IMR-90 (cell line): ENCODE measurements at regions not wholly inside any gene's neighbourhood (a gene's known extent, or its start where the extent isn't known, plus 50 kb on each side); places are given as distances from the start of the nearest gene placed in this dataset.

ENCODE experiments used
- ATAC-seq: fragments of 200-7000 bp; cut with Tn5 transposase; 2 replicates; pipeline ENCODE4 v1.9.1; 2020; ENCODE audit warnings: low read depth, mild to moderate bottlenecking, moderate library complexity
- BruUV-seq: library from RNA; stranded (reverse); fragments of 400-500 nt; replicated peaks from 2 replicates; lab custom pipeline; 2021; lab: Mats Ljungman, UMichigan
- CTCF ChIA-PET: fragments of 300-600 bp; formaldehyde crosslinking; extraction: SDS; loops from one replicate; lab custom pipeline; 2021; ENCODE audit warnings: antibody characterized with exemption; lab: Yijun Ruan, JAX
- POLR2A ChIA-PET: fragments of 300-600 bp; sonication (Branson Sonifier 250); formaldehyde crosslinking; loops from one replicate; lab custom pipeline; 2022; ENCODE audit warnings: antibody characterized with exemption; ENCODE audit not compliant: unreplicated experiment; lab: Charles Lee
- DNase-seq: peaks from one replicate; pipeline ENCODE4 v3.0.0; 2013
- H2AFZ ChIP-seq: replicated peaks from 2 replicates; pipeline ENCODE3; 2013; ENCODE audit warnings: low read length, mild to moderate bottlenecking; ENCODE audit not compliant: poor library complexity
- H2AK5ac ChIP-seq: 2 replicates; pipeline ENCODE4 v1.6.1; 2013; ENCODE audit warnings: low read depth, low read length, inconsistent platforms
- H2AK9ac ChIP-seq: replicated peaks from 2 replicates; pipeline ENCODE3; 2013; ENCODE audit warnings: mild to moderate bottlenecking, low read depth, low read length, moderate library complexity; ENCODE audit not compliant: poor library complexity
- H2BK120ac ChIP-seq: 2 replicates; pipeline ENCODE4 v1.6.1; 2013; ENCODE audit warnings: low read depth, low read length, inconsistent platforms
- H2BK15ac ChIP-seq: 3 replicates; pipeline ENCODE4 v1.6.1; 2013; ENCODE audit warnings: low read depth, low read length, inconsistent platforms
- H2BK20ac ChIP-seq: 2 replicates; pipeline ENCODE4 v1.6.1; 2013; ENCODE audit warnings: low read depth, mild to moderate bottlenecking, inconsistent platforms, low read length, moderate library complexity
- H2BK5ac ChIP-seq: 2 replicates; pipeline ENCODE4 v1.6.1; 2013; ENCODE audit warnings: mild to moderate bottlenecking, low read depth, low read length, inconsistent platforms; ENCODE audit not compliant: poor library complexity, severe bottlenecking
- H3K14ac ChIP-seq: replicated peaks from 2 replicates; pipeline ENCODE4 v1.6.1; 2013; ENCODE audit warnings: low read depth, low read length, inconsistent platforms
- H3K18ac ChIP-seq: 2 replicates; pipeline ENCODE4 v1.6.1; 2013; ENCODE audit warnings: low read depth, low read length, control low read depth
- H3K23ac ChIP-seq: 2 replicates; pipeline ENCODE4 v1.6.1; 2013; ENCODE audit warnings: low read depth, low read length, inconsistent platforms
- H3K27ac ChIP-seq: 2 replicates; pipeline ENCODE4 v1.5.1; 2013; ENCODE audit warnings: mild to moderate bottlenecking, control low read depth, low read length; ENCODE audit not compliant: insufficient read depth
- H3K27me3 ChIP-seq: 2 replicates; pipeline ENCODE4 v1.6.1; 2013; ENCODE audit warnings: low read length; ENCODE audit not compliant: control insufficient read depth, insufficient read depth
- H3K36me3 ChIP-seq: 2 replicates; pipeline ENCODE4 v1.6.1; 2013; ENCODE audit warnings: low read length, mixed read lengths; ENCODE audit not compliant: control insufficient read depth, insufficient read depth
- H3K4ac ChIP-seq: 2 replicates; pipeline ENCODE4 v1.6.1; 2013; ENCODE audit warnings: low read depth, low read length, inconsistent platforms
- H3K4me1 ChIP-seq: 2 replicates; pipeline ENCODE4 v1.6.1; 2013; ENCODE audit warnings: low read length, mixed read lengths; ENCODE audit not compliant: control insufficient read depth, insufficient read depth
- H3K4me2 ChIP-seq: 2 replicates; pipeline ENCODE4 v1.6.1; 2013; ENCODE audit warnings: low read depth, mild to moderate bottlenecking, control low read depth, low read length, moderate library complexity
- H3K4me3 ChIP-seq: 2 replicates; pipeline ENCODE4 v1.5.1; 2013; ENCODE audit warnings: low read depth, mild to moderate bottlenecking, control low read depth, low read length, moderate library complexity; ENCODE audit not compliant: insufficient read depth
- H3K56ac ChIP-seq: 2 replicates; pipeline ENCODE4 v1.6.1; 2013; ENCODE audit warnings: low read length, inconsistent platforms; ENCODE audit not compliant: insufficient read depth; ENCODE audit errors: extremely low read depth
- H3K79me1 ChIP-seq, 2 experiments: 2 replicates each; pipeline ENCODE4 v1.6.1; 2013; ENCODE audit warnings: low read length in 2 of 2, inconsistent platforms in 1 of 2, low read depth in 1 of 2
- H3K9ac ChIP-seq: 2 replicates; pipeline ENCODE4 v1.6.1; 2013; ENCODE audit warnings: low read depth, low read length, control low read depth
- H3K9me1 ChIP-seq: 2 replicates; pipeline ENCODE4 v1.6.1; 2013; ENCODE audit warnings: low read length, inconsistent platforms; ENCODE audit not compliant: insufficient read depth
- H3K9me3 ChIP-seq: 2 replicates; pipeline ENCODE4 v1.6.1; 2013; ENCODE audit warnings: low read length; ENCODE audit not compliant: control insufficient read depth, insufficient read depth
- H4K20me1 ChIP-seq: 2 replicates; pipeline ENCODE4 v1.6.1; 2013; ENCODE audit warnings: low read length, inconsistent platforms; ENCODE audit not compliant: insufficient read depth
- H4K5ac ChIP-seq: 2 replicates; pipeline ENCODE4 v1.6.1; 2013; ENCODE audit warnings: mild to moderate bottlenecking, low read depth, low read length, control low read depth
- H4K8ac ChIP-seq, 2 experiments: 2 replicates each; pipeline ENCODE4 v1.6.1; 2013; ENCODE audit warnings: low read depth in 2 of 2, low read length in 2 of 2, control low read depth in 1 of 2, inconsistent platforms in 1 of 2
- H4K91ac ChIP-seq: 2 replicates; pipeline ENCODE4 v1.6.1; 2013; ENCODE audit warnings: low read depth, low read length, inconsistent platforms; ENCODE audit not compliant: insufficient read depth
- BHLHE40 ChIP-seq: fragments of 150-350 bp; IDR thresholded peaks from 2 replicates; pipeline ENCODE4 v1.6.1; 2016; ENCODE audit warnings: mild to moderate bottlenecking, low read depth, low read length
- CEBPB ChIP-seq: IDR thresholded peaks from 2 replicates; pipeline ENCODE4 v1.6.1; 2012; ENCODE audit warnings: low read depth, low read length, improper control_type of control experiment
- CHD1 ChIP-seq: IDR thresholded peaks from 2 replicates; pipeline ENCODE4 v1.6.1; 2012; ENCODE audit warnings: low read depth, low read length, improper control_type of control experiment
- FOS ChIP-seq: fragments of 150-350 bp; IDR thresholded peaks from 2 replicates; pipeline ENCODE4 v1.6.1; 2016; ENCODE audit warnings: low read depth, low read length
- MAFK ChIP-seq: IDR thresholded peaks from 2 replicates; pipeline ENCODE4 v1.6.1; 2012; ENCODE audit warnings: low read depth, low read length, improper control_type of control experiment
- MAZ ChIP-seq: IDR thresholded peaks from 2 replicates; pipeline ENCODE4 v1.6.1; 2012; ENCODE audit warnings: low read depth, mild to moderate bottlenecking, low read length, improper control_type of control experiment, moderate library complexity, borderline replicate concordance
- MXI1 ChIP-seq: IDR thresholded peaks from 2 replicates; pipeline ENCODE4 v1.6.1; 2012; ENCODE audit warnings: low read depth, mild to moderate bottlenecking, low read length, moderate library complexity, borderline replicate concordance
- NFE2L2 ChIP-seq: fragments of 150-350 bp; IDR thresholded peaks from 2 replicates; pipeline ENCODE4 v1.6.1; 2016; ENCODE audit warnings: low read depth, mild to moderate bottlenecking, low read length
- POLR2A ChIP-seq: IDR thresholded peaks from 2 replicates; pipeline ENCODE4 v1.6.1; 2012; ENCODE audit warnings: mild to moderate bottlenecking, low read depth, low read length
- RAD21 ChIP-seq: IDR thresholded peaks from 2 replicates; pipeline ENCODE4 v1.6.1; 2012; ENCODE audit warnings: low read length, improper control_type of control experiment
- RCOR1 ChIP-seq: IDR thresholded peaks from 2 replicates; pipeline ENCODE4 v1.6.1; 2012; ENCODE audit warnings: mild to moderate bottlenecking, low read length, improper control_type of control experiment; ENCODE audit not compliant: insufficient replicate concordance
- RFX5 ChIP-seq: IDR thresholded peaks from 2 replicates; pipeline ENCODE4 v1.8.0; 2012; ENCODE audit warnings: low read depth, mild to moderate bottlenecking, low read length, moderate library complexity
- SMC3 ChIP-seq: fragments of 150-350 bp; IDR thresholded peaks from 2 replicates; pipeline ENCODE4 v1.6.1; 2016; ENCODE audit warnings: low read depth, mild to moderate bottlenecking, antibody characterized with exemption, low read length, moderate library complexity
- USF2 ChIP-seq: fragments of 150-350 bp; IDR thresholded peaks from 2 replicates; pipeline ENCODE4 v1.6.1; 2017; ENCODE audit warnings: mild to moderate bottlenecking, antibody characterized with exemption, low read length, low read depth
- WGBS, 2 experiments: methylation state at CpG; one replicate each; pipeline versions ENCODE4 v1.1.5 to v1.1.7; 2013; ENCODE audit warnings: missing lambda C conversion rate in 2 of 2; ENCODE audit not compliant: insufficient read length in 1 of 2; ENCODE audit errors: extremely low coverage in 2 of 2; 5-methylcytosine and 5-hydroxymethylcytosine counted together
- dilution Hi-C: fragments of 300-500 bp; cut with HindIII; formaldehyde crosslinking; loops from one replicate; pipeline ENCODE4 v1.14.3; 2018; ENCODE audit warnings: low sequenced_read_pairs; ENCODE audit not compliant: unreplicated experiment
- in situ Hi-C: fragments of 300-500 bp; cut with MboI; formaldehyde crosslinking; loops from 3 replicates; pipeline ENCODE4 v1.14.3; 2019; ENCODE audit warnings: low sequenced_read_pairs, inconsistent platforms, mixed read lengths
- intact Hi-C: fragments of 100-400 bp; cut with micrococcal nuclease; formaldehyde crosslinking; loops from 2 replicates; pipeline ENCODE4 v1.10.0; 2022
- TF ChIP-seq, protein P1 (sequence below): conservative IDR thresholded peaks from 2 replicates; pipeline ENCODE4 v1.5.1; 2012; ENCODE audit warnings: mild to moderate bottlenecking, low read depth, low read length, improper control_type of control experiment
- TF ChIP-seq, protein P2 (sequence below): fragments of 150-350 bp; IDR thresholded peaks from 2 replicates; pipeline ENCODE4 v1.6.1; 2016; ENCODE audit warnings: low read depth, mild to moderate bottlenecking, low read length, moderate library complexity, borderline replicate concordance

DNA sequence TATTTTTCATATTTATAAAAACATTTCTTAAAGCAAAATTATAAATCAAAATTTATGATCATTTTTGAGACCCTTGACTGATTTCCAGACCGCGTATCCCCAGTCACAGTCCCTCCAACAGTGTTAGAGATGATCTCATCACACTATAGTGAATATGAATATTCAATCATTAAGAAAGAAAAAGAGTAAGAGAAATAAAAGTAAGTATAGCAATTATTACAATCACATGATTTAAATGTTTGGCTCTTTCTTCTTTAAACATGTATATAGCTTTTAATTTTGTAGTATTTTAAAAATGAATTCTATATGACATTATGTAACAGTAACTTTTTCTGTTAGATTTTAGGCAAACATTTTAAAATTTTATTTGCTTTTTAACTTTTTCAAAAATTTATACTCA lies 438.3 kb downstream of the RFPL4B start:
- Histone ChIP-seq H3K27ac (no peak overlapping the region), H2BK15ac (no peak overlapping the region), H2BK120ac (no peak overlapping the region), H4K20me1 (no peaks in the 10 kb centered on the region), H3K4ac (no peak overlapping the region), H2BK5ac (no peak overlapping the region), H3K79me1 (no peaks in the 10 kb centered on the region), H3K23ac (no peak overlapping the region), H3K4me2 (no peak overlapping the region), H3K56ac (no peak overlapping the region), H3K4me3 (no peak overlapping the region), H3K36me3 (no peaks in the 10 kb centered on the region), H3K4me1 (peaks cover 2% of the 10 kb centered on the region; the same call in 1 of the 2 replicates), H2AFZ (no peak overlapping the region), H4K8ac (no peak overlapping the region), H2AK5ac (no peak overlapping the region), H4K5ac (no peak overlapping the region), H3K9ac (no peak overlapping the region), H3K9me1 (no peaks in the 10 kb centered on the region), H2BK20ac (no peak overlapping the region), H3K18ac (no peak overlapping the region), H4K91ac (no peak overlapping the region), H2AK9ac (no peak overlapping the region), H3K14ac (no peak overlapping the region), H3K9me3 (no peaks in the 10 kb centered on the region), H3K27me3 (no peaks in the 10 kb centered on the region)
- in situ Hi-C loops (no loop called here), dilution Hi-C loops (no loop called here), intact Hi-C loops (loop anchor here (10.0 kb wide), 2 partner anchors 569 to 629 kb away; no protein-coding TSS in a partner anchor)
- ChIA-PET POLR2A (no interaction called here), CTCF (no interaction called here)
- ATAC-seq = no peak
- DNase-seq = no peak
- no CpG with 5 or more reads among the region's 2 CpGs for WGBS, 2 experiments
- no TSS peak for BruUV-seq
- TF ChIP-seq MAFK (no peak), BHLHE40 (no peak), RAD21 (no peak), SMC3 (no peak), FOS (no peak), MXI1 (no peak), CHD1 (no peak), USF2 (no peak), NFE2L2 (no peak), MAZ (no peak), RFX5 (no peak), POLR2A (no peak), RCOR1 (no peak), CEBPB (no peak)
- TF ChIP-seq, protein P1, sequence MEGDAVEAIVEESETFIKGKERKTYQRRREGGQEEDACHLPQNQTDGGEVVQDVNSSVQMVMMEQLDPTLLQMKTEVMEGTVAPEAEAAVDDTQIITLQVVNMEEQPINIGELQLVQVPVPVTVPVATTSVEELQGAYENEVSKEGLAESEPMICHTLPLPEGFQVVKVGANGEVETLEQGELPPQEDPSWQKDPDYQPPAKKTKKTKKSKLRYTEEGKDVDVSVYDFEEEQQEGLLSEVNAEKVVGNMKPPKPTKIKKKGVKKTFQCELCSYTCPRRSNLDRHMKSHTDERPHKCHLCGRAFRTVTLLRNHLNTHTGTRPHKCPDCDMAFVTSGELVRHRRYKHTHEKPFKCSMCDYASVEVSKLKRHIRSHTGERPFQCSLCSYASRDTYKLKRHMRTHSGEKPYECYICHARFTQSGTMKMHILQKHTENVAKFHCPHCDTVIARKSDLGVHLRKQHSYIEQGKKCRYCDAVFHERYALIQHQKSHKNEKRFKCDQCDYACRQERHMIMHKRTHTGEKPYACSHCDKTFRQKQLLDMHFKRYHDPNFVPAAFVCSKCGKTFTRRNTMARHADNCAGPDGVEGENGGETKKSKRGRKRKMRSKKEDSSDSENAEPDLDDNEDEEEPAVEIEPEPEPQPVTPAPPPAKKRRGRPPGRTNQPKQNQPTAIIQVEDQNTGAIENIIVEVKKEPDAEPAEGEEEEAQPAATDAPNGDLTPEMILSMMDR = no peak
- TF ChIP-seq, protein P2, sequence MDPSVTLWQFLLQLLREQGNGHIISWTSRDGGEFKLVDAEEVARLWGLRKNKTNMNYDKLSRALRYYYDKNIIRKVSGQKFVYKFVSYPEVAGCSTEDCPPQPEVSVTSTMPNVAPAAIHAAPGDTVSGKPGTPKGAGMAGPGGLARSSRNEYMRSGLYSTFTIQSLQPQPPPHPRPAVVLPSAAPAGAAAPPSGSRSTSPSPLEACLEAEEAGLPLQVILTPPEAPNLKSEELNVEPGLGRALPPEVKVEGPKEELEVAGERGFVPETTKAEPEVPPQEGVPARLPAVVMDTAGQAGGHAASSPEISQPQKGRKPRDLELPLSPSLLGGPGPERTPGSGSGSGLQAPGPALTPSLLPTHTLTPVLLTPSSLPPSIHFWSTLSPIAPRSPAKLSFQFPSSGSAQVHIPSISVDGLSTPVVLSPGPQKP = no peak
